Kidney tubule cell (primary cell): ENCODE measurements at regions not wholly inside any gene's neighbourhood (a gene's known extent, or its start where the extent isn't known, plus 50 kb on each side); places are given as distances from the start of the nearest gene placed in this dataset.

Experiments
- DNase-seq: peaks from one replicate; pipeline ENCODE4 v3.0.0-alpha.2; 2018; ENCODE audit warnings: low spot score

GRCh38 chr13:36750046-36750445 lies 69.0 kb upstream of the RFXAP start:
- DNase-seq, result no peak

- DNase-seq, result peak; percentile 11
These were observed 68.6 kb upstream of the RFXAP start for GRCh38 chr13:36750461-36750860.

GRCh38 chr13:36750946-36751345 lies 68.1 kb upstream of the RFXAP start:
- no peak for DNase-seq

GRCh38 chr13:36752673-36753072 lies 66.3 kb upstream of the RFXAP start:
- DNase-seq, result no peak

GRCh38 chr13:36753176-36753575 lies 65.8 kb upstream of the RFXAP start:
- DNase-seq, result no peak

- no peak for DNase-seq
These were observed 60.7 kb upstream of the RFXAP start for GRCh38 chr13:36758345-36758744.

GRCh38 chr13:36763126-36763722 lies 55.8 kb upstream of the RFXAP start:
- DNase-seq, result no peak

GRCh38 chr13:36764536-36764935 lies 54.5 kb upstream of the RFXAP start:
- no peak for DNase-seq

GRCh38 chr13:36764957-36765356 lies 54.1 kb upstream of the RFXAP start:
- DNase-seq, result no peak

- peak; percentile 95 for DNase-seq
These were observed 52.7 kb upstream of the RFXAP start for GRCh38 chr13:36766295-36766694.

GRCh38 chr13:36767276-36767675 lies 51.7 kb upstream of the RFXAP start:
- no peak for DNase-seq

GRCh38 chr13:36769126-36769525 lies 49.9 kb upstream of the RFXAP start:
- DNase-seq, result no peak
